Mammary epithelial cell (primary cell): ENCODE measurements at regions not wholly inside any gene's neighbourhood (a gene's known extent, or its start where the extent isn't known, plus 50 kb on each side); places are given as distances from the start of the nearest gene placed in this dataset.

Experiments used
- CTCF ChIP-seq, 2 donors: IDR thresholded peaks in 1 of 2; conservative IDR thresholded peaks in 1 of 2; 2 replicates each; pipeline ENCODE4 v1.5.1; 2011 to 2012; ENCODE audit warnings: inconsistent platforms in 2 of 2, low read length in 2 of 2, mild to moderate bottlenecking in 2 of 2, control low read depth in 1 of 2, low read depth in 1 of 2; ENCODE audit not compliant: insufficient read depth in 1 of 2; ENCODE audit errors: extremely low read depth in 1 of 2
- EZH2 ChIP-seq: IDR thresholded peaks from 2 replicates; pipeline ENCODE4 v1.6.1; 2012; ENCODE audit warnings: low read length, inconsistent platforms, borderline replicate concordance

DNA sequence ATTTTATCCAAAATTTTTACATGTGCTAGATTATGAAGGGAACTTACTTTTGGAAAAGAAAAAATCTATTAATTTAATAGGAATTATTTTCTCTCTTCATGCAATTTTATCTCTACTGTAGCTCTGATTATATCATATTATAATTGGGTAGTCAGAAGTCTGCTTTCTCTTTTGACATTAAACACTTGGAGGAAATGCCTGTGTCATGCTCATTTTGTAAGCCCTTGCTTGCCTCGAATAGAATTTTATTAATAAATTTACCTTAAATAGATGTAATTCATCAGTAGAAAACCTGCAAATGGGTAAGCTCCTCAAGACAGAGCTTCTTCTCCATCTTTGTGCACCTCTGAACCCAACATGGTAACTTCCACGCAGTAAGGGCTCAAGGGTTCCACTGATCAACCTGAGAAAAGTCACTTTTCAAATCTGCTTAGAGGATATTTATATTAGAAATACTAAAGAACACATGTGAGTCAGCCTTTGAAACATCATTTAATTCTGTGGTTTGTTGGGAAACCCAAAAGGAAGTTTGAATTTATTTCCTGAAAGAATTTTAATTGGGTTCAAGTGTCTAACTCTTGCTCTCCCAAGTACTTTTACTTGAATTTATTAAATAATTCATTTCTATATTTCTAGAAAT is 266.0 kb downstream of the ALDH8A1 start:
- TF ChIP-seq CTCF (conservative IDR thresholded peaks at IDR 0.05 in 1 of 2, IDR thresholded peaks at IDR 0.05 in 1 of 2; ENCODE audit: extremely low read depth in 1 of 2, insufficient read depth in 1 of 2, low read depth in 1 of 2, low read length in 2 of 2) (no peak), EZH2 (no peak)
